ENCODE measurements at regions not wholly inside any gene's neighbourhood (a gene's known extent, or its start where the extent isn't known, plus 50 kb on each side); places are given as distances from the start of the nearest gene placed in this dataset.

DNA sequence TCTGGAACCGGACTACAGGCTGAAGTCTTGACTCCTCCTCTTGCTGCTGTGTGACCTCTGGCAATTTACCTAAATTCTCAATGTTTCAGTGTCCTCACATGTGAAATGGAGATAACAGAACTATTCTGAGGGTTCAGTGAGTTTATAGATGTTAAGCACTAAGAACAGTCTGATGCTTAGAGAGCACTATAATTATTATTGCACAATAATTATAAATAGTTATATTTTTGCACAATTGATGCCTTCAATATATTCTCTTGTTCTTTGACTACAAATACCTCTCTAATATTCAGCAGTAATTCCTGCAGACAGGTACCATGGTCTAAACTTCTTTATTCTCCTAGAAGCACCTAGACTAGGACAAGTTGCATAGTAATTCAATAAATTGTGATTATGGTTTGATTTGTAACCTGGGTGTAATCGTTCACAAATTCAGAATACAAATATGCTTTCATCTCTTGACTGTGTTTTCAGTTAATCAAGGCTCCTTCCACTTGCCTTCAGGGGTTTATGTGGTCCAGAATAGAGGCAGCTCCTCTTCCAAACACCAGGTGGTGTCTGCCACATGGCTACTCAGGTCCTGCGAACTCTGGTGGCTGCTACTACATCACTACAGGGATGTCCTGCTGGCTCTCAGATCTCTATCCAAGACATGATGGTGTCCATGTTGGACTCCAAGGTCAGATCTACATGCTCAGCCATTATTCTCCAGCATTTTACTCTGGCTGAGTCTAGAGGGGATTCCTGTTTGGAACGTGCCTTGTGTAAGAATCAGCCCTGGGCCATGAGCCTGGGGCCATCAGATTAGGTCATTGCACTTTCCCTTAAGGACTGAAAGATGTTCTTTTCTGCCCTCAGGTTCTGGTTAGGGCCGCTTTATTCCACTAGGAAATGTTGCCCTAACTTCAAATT, 103.4 kb downstream of the QRFPR start:
- DNase-seq, result no peak

DNA sequence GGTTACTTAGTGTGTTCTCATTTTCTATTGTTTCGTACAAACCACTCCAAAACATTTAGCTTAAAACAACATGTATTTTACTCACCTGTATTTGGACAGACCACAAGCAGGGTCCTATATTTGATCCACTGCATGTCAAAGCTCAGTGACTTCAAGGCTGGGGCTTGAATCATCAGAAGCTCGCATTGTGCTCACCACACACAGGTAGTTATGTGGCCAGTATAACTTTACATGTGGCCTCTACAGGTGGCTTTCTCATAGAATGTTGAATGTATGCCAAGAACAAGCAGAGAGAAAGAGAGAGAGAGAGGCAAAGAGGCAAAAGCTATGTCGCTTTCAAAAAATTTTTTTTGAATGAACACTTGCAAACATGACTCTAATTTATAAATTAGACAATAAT, 107.6 kb downstream of the QRFPR start:
- DNase-seq, result no peak

DNA sequence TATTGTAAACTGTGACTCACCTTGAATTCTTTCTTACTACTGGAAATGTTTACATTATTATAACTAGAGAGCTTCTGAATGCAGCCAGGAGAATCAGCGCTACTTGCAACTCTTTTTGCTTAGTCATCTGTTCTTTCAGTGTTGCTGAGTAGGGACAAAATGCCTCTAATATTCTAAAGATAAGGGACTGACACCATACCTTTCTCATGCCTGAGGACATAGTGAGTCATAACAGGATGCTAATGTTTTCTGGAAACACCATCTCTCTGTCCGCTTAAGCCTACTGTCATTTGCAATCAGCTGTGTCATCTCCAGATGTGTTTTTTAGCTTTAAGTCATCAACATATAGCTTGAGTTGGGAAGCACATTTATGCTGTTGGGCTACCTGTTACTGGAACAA, 108.3 kb downstream of the QRFPR start:
- DNase-seq, result no peak

DNA sequence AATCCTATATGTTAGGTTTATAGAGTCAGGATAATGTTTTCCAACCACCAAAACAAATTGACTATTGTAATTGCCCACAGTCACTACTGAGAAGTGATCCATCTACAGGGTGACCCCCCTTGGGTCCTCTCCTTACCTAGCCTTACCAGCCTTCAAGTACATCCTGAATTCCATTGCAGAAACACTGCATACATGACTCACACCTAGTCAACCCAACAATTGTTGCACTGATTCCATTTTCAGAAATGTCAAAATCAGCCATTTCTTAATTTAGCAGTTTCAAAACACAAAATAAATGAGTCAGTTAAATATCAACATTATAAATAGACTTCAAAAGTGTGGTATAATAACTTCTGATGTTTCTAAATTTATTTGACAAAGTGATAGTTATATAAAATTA, 106.3 kb upstream of the TNIP3 start:
- no peak for DNase-seq

DNA sequence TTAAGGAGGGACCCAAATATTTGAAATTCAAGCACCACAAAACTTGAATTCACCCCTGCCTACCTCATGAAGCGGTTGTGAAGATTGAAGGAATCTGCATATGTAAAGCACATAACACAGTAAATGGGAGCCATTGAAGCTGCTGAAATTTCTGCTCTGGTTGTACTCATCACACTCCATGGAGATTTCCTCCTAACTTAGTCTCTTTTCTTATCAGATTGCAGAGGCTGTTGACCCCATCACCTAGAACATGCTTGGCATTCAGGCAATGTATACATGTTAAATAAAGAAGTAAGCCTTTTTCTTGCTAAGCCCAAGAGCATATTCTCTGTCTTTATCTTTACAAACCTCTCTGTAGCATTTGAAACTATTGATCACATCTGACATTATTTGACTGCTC, 104.9 kb upstream of the TNIP3 start:
- no peak for DNase-seq

DNA sequence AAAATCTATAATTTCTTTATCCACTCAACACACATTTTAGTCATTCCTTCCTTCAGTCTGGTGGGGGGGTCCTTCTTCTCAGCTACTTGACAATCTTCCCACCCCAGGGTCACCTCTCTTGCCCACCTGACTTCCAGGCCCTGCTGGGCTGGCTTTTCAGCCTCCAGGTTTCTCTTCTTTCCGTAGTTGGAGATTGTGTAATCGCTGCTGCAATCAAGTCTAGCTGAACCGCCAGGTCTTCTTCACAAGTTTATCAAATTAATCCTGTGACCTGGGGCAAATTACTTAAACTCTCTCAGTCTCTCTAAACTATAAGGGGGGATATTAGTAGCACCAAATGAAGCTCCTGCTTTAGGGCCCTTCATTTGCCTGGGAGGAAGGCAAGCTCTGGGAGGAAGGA, 102.9 kb upstream of the TNIP3 start:
- no peak for DNase-seq

DNA sequence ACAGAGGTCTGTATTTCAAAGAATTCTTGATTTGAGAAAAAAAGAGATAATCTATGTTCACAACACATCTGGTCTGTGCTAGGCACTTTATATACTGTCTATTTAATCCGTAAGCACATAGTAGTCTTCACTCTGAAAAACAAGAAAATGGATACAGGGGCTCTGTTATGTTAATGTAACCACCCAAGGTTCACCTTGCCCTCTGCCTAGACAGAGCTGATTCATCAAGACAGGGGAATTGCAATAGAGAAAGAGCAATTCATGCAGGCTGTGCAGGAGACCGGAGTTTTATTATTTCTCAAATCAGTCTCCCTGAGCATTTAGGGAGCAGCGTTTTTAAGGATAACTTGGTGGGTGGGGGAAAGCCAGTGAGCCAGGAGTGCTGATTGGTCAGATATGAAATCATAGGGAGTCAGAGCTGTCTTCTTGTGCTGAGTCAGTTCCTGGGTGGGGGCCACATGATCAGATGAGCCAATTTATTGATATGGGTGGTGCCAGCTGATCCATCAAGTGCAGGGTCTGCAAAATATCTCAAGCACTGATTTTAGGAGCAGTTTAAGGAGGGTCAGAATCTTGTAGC, 92.9 kb upstream of the TNIP3 start:
- no peak for DNase-seq

DNA sequence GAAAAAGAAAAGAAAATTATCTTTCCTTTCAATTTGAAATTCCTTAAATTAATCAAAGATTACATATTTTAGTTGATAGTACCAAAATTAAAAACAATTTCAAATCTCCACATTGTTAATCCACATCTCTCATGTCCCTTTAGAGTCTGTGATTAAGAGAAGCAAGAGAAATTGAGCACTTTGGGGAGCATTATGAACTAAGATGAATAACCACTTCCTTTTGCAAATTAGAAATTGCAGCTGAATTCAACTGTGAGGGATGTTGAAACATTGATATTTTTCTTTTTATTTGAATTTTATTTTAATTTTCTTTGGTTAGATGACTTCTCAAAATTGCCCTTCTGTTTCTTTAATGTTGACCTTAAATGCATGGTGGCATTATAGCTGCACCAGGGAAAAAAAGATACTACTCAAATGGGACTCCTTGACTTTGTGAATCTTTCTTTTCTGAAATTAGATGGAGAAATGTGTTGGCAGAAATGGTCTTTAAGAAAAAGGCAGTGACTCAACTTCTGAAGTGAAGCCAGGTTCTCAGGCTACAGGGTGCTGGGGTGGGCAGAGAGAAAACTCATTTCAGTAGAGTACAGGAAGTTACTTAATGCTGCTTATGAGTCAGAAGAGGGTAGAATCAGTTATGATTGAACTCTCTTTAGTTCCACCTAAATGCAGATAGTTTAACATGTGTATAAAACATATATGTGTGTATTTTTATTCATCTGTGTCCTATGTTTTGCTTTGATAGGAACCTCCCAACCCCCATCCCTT, 92.0 kb upstream of the TNIP3 start:
- no peak for DNase-seq

DNA sequence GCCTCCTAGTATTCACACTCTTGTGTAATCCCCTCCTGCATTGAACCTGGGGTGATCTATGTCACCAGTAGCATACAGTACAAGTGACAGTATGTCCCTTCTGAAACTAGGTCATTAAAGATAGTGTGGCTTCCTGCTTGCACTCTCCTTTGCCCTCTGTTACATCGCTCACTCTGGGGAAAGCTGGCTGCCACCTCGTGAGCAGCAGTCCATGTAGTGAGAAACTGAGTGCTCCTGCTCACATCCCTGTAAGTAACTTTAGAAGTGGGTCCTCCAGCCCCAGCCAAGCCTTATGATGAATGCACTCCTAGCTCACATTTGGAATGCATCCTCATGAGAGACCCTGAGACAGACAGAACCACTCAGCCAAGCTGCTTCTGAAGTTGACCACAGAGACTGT, 89.8 kb upstream of the TNIP3 start:
- no peak for DNase-seq

DNA sequence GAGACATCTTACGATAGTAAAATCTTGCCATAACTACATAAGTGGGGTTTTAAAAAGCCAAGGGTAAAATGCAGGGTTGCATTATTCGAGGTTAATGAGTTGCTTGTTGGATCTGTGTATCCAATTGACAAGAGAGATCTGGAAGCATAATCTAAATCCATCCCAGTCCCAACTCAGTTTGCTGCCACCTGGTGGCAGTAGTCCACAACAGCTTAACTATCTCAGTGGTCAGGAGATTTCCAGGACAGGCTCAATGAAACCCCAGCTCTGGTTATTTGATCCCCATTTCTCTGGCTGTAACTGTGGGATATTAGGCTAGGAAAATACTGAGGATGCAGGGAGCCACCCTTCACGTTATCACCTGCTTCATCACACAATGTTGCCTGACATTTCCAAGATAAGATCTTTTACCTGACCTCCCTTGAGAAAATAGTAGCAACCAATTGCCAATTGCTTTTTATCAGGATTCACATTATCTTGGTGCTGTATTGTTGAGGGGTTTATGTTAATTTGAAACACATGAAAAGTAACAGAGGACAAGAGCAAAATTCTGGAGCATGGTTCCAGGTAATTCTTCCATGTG, 88.2 kb upstream of the TNIP3 start:
- peak; percentile 30 for DNase-seq

DNA sequence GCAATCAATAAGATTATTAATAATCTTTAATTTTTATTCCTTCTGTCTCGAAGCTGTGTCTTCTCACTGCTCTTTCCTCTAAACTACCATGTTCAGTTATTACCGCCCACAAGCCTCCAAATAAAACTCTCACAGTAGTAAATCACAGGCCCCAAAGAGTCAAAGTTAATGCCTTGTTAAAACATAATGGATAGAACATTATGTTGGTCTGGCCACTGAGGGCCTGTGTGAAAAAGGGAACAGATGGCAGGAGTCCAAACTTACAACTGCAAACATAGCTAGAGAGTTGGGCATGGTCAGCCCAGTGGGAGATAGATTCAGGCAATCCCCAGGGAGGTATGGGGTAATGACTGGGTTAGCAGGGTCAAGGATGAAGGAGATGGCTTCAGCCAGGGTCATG, 84.6 kb upstream of the TNIP3 start:
- no peak for DNase-seq

DNA sequence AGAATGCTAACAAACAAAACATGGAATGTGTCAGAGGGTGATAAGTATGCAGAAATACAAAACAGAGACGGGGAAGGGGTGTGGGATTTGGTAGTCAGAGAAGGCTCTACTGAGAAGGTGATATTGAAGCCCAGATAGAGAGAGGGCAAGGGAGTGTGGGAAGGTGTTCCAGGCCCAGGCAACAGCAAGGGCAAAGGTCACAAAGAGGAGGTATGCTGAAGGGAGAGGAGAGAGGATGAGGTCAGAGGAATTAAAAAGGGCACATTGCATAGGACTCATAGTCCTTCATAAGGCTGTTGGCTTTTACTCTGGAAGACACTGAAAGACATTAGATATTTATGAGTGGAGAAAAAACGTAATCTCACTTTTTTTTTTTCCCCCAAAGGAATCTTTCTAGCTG, 82.6 kb upstream of the TNIP3 start:
- DNase-seq, result no peak

DNA sequence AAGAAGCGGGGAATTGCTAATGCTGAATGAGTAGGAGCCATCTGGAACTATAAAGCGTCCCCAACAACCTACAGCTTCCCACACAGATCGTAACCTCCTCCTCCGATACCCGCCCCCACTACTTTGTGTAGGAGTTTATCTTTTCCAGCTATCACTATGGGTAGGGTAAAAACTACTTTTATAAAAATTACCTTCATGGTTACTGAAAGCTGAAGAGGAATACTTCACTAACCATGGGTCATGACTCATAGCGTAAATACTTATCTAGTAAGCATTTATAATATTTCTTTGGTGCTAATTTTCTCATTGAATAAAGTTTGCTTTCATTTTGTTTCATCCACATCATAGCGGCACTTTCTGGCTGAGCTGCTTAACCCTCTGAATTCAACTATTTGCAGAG, 79.4 kb upstream of the TNIP3 start:
- no peak for DNase-seq

DNA sequence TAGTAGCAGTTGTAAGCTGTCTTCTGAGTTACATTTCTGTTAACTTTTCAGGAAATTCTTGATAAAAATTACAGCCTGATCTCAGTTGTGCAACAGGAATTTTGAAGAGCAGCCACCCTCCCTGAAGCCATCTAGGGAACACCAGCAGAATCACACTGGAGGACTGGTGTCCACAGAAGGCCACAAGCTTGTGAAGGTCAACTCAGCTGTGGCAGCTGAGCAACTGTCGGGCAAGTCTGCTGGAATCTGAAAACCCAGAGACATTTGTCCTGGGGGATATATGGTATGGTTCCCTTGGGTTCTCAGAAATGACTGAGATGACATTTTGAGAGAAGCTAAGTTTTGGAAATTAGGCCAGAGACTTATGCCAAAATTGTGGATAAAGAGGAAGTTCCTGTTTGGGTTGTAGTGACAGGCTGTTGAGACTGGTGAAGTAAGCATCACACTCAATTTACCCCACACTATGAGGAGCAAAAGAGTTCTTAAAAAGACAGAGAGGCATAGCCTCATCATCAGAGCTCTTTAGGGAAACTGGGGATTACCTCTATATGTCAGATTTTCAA, 78.1 kb upstream of the TNIP3 start:
- no peak for DNase-seq

DNA sequence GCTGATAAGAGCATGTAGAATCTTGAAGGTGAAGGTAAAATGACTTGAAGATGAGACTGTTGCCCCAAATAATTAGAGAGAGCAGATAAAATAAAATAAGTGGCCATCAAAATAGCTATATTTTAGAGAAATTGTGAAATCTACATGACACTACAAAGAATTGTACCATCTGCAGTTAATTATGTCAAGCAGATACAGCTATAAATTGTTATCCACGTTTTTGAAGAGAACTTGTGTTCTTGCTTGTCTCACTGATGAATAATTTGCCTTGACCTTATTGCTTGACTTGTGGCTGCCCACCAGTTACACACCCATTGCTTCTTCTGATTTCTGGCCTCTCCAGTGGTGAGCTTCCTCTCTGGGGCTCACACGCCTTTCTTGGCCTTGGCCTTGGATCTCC, 75.8 kb upstream of the TNIP3 start:
- DNase-seq, result no peak

DNA sequence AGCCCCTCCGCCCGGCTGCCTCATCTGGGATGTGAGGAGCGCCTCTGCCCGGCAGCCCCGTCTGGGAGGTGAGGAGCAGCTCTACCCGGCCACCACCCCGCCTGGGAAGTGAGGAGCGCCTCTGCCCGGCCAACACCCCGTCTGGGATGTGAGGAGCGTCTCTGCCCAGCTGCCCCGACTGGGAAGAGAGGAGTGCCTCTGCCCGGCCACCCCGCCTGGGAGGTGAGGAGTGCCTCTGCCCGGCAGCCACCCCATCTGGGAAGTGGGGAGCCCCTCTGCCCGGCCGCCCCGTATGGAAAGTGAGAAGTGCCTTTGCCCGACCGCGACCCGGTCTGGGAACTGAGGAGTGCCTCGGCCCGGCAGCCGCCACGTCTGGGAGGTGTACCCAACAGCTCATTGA, 74.3 kb upstream of the TNIP3 start:
- DNase-seq, result no peak

DNA sequence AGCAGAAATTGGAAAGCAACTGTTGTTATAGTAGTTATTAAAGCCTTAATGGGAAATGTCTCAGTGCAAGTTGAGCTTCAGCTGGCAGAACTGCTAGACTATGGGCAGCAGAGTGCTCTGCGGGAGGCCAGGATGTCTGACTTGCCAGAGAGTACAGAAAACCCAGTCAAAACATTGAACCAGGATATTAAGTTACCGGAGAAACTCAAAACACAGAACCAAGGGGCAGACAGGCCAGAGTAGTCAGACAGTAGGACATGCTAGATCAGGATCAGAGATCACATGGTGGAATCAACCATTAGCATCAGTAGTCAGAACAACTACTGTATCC, 72.9 kb upstream of the TNIP3 start:
- DNase-seq, result no peak

DNA sequence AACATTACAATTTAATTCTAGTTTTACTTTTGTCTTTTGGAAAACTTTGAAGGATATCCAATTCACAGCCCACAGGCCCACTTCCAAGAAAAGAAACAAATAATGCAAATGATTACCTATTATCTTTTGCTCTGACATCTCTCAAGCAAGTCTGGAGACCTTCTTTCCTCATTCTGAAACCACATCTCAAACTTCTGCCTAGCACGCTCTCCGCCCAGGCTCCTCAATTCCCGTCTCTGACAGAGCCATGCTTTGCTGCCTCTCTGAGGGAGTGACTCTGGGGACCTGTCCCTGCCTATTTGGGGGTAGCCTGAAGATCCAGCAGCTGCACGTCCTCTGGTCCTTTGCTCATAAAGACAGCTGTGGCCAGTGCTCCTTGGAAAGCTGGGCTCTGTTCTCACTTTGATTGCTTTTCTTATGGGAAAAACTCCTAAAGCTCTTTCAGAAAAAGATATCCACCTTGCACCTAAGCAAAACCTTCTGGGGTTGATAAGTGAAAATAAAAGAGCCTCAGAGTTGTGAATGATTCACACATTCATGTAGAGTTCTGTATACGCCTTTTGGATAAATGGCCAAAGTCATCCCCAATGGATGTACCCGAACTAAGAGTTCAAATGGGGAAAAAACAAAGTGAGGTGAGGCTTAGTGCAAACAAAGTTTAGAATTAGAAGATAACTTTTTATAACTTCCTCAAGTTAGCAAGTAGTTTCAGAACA, 72.4 kb upstream of the TNIP3 start:
- DNase-seq, result no peak

DNA sequence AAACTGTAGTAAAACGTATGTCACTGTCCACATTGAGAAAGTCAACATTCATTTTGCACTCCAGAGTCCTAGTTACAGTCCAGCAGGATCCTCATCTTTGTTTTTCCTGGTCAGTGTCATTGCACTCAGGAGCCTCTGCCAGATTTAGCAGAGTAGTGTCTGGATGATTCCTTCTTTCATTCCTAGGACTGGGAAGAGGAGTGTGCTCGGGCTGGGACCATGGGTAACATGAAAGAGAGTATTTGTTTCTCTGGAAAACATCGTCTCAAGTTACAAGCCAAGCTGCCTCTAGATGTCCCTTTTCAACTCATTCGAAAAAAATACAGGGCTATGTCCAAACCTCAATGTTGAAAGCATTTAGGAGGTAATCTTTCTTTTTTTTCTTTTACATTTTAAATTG, 69.9 kb upstream of the TNIP3 start:
- no peak for DNase-seq

DNA sequence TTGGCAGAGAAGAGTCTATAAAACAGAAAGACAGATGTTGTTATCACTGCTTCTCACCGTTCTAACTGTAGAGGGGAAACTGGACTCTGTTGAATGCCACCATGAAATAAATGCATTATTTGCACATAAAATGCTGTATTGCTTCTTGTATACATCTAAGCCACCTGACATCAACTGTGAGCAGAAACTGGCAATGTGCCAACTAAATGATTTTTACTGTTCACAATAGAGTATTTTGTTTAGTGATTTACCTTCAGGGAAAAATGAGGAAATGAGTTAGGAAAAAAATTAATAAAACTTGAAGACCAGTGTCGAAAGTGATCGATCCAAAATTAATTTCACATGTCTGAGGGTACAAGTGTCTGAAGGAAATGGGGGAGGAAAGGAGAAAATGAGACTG, 65.9 kb upstream of the TNIP3 start:
- no peak for DNase-seq

DNA sequence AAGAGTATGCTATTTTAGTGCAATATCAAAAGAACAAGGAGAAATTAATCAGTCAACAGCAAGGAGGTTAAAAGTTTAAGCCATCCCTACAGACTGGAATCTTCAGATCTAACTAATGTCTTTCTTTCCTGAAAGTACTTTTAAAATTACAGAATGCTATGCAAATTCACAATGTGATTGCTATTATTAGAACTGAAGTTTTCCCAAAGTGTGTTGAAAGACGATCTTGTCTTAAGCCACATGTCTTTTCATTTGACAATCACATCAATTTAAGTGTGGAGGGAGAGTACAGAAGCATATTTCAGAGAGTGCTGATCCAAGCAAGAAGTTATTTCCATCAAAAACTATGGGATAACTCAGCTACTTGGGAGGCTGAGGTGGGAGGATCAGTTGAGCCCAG, 64.7 kb upstream of the TNIP3 start:
- DNase-seq, result no peak

DNA sequence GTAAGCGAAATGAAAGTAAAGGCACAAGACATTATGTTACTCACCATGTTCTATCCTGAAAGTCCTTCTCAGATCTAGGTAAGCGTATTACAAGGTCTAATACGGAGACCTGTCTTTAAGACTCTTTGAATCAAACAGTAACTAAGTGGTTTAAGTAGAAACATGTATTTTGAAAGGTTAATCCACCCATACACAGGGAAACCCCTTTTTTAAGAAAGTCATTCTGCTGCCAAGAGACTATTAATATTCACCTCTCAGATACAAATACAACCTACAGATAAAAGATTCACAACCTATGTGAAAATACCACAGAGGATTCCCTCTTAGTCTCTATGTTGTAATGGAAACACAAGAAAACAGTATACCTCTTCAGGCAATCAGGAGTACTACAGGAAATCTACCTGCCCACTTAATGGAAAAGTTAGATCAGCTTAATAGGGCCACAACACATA, 63.2 kb upstream of the TNIP3 start:
- no peak for DNase-seq

All from right kidney (tissue), 1 donor.